ENCODE measurements at regions not wholly inside any gene's neighbourhood (a gene's known extent, or its start where the extent isn't known, plus 50 kb on each side); places are given as distances from the start of the nearest gene placed in this dataset.

DNA sequence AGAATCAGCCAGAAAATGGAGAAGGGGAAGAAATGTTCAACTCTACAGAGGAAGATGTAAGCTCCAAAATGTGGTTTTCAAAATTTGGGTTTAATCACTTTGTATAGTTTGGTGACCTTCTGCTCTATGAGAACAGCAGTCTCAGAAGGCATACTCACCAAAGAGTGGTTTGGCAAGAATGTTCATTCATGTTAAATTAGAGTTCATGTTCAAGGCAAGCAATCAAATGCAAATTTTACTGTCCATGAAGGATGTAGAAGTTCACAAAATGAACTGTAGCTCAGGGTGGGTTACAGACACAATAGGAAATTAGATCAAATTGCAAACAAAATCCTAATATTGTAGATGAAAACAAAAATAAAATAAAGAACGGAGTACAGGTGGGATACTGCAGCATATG lies 606.7 kb upstream of the PCDH20 start:
- no peak for DNase-seq (ENCODE audit: low spot score)

DNA sequence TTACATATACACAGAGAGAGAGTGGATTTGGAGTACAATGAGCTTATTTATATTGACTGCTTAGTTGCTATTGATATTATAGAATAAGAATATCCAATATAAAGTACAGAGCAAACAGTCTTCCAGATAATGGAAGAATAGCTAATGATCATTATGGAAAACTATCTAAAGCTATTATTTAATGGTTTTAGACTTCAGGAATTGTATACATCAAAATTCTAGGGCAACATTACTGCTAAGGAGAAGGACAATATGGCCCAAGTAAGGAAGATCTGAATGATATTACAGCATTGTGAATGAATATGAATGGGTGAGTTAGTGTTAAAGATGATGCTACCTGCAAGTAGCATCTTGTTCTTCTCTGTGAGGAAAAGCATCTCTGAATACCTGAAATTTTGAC lies 604.2 kb upstream of the PCDH20 start:
- no peak for DNase-seq (ENCODE audit: low spot score)

DNA sequence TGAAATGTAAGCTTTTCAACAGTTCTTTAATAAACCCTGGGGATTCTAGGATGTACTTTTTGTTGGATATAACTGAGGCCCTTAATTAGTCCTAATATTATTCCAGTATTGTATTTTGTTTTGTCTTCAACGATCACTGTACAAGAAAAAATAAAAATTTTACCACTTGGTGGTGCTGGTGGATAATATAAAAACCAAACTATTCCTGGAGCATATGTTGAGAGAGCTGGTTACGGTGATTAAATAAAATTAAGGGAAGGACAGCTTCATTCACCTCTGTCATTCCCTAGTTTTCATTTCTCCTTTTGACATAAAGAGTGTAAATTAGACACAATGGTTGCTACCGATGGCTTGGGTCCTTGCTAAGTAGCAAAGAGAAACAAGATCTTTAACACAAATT lies 598.6 kb upstream of the PCDH20 start:
- DNase-seq (ENCODE audit: low spot score) = no peak

DNA sequence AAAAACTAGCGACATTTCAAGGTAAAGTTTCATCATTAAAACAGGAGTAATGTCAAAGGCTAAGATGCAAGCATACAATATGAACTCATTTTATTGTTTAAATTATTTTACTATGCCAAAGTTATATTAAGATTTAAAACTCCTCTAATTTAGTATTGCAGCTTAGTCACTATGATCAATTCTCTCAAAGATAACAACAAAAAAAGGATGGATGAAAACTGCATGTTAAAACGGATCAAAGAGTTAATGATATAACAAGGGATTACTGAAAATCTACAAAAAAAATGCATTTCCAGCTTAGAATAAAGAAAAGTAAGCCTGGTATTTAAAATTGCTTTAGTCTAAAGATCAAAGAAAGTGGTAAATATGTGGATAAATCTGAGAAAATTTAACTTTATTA lies 587.8 kb upstream of the PCDH20 start:
- no peak for DNase-seq (ENCODE audit: low spot score)

DNA sequence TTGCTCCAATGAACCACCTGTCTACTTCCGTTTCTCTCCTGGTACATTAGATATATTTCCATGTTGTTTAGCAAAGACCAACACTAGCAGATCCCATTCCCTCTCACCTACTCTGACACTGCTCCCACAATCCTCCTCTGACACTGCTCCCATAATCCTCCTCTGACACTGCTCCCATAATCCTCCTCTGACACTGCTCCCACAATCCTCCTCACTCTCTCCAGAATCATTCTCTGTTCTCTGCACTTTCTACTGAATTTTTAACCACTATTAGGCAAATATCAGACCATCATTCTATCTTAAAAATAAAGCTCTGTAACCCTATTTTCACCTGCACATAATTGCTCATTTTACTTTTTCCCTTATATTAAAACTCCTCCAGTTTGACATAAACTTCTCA lies 578.5 kb upstream of the PCDH20 start:
- no peak for DNase-seq (ENCODE audit: low spot score)

DNA sequence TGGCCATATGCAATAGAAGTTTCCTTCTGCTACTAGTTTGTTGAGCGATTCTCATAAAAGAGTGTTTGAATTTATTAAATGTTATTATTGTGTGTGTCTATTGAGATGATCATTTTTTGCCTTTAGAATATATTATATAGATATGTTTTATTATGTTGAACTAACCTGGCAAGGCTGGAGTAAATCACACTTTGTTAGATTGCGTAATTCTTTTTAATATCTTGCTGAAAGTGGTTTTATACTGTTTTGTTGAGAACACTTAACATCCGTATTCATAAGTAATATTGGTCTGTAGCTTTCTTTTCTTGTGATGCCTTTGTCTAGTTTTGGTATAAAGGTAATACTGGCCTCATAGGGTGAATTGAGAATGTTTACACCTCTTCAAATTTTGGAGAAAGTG lies 574.3 kb upstream of the PCDH20 start:
- no peak for DNase-seq (ENCODE audit: low spot score)

DNA sequence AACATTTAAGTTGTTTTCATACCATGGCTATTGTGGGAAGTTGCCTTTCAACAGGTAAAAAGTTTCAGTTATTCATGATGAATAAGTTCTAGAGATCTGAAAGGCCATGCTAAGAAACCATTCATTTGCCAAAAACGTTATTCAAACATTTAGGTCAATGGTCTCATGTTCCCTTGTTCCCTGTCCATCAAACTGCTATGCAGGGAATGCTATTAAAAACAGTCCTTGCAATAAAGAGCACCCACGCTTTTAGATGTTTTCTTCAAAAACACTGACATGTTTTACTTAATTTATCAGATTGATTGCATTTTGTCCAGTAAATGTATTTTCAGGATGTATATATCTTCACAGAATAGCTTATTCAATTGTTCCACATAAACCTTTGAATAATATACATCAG lies 573.2 kb upstream of the PCDH20 start:
- no peak for DNase-seq (ENCODE audit: low spot score)

DNA sequence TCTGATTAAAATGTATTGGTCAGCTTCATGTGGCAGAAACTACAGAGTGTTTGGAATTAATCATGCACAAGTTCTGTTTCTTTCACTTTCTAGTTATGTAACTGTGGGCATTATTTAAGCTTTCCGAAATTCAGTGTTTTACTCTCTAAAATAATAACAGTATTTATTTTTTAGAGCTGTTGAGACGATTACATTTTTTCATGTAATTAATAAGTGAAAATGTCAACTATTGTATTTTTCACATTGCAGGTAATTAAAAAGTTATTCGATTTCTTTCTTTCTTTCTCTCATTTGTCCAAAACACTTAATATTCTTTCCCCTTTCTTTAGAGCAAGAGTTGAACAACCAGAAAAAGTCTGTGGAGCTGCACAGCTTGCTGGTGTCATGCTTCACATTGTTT lies 559.4 kb upstream of the PCDH20 start:
- DNase-seq (ENCODE audit: low spot score) = no peak

DNA sequence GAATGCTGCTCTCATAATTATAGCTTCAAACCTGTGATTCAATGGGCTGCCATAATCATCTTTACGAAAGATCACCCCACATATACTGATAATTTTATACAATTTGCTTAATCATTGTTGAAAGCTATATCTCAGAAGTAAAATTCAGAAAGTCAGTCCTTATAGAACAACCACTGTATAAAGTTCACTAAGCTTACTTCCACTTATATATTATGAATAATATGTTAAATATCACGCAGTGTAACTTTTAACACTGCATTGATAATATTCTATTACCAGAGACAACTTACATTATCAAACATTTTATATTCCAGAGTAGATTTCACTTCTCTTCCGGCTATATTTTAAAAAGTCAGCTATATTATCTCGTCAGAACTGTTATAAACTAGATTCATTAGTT lies 550.1 kb upstream of the PCDH20 start:
- no peak for DNase-seq (ENCODE audit: low spot score)

DNA sequence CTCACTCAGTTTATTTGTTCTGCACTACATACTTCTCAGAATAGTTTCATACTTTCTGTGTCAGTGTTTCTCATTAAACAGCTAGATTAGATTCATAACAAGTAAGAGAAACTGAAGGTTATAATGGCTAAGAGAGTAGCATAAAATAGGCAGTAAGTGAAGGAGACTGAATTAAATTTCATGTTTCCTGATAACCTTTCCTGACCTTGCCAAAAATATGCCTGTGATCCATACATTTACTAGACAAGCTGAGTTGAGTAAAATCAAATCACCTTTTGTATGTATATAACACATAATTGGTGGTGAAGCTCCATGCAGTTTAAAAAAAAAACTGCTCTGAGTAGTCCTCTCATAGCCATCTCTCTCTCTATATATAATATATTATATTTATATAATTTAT lies 545.3 kb upstream of the PCDH20 start:
- DNase-seq (ENCODE audit: low spot score) = no peak

DNA sequence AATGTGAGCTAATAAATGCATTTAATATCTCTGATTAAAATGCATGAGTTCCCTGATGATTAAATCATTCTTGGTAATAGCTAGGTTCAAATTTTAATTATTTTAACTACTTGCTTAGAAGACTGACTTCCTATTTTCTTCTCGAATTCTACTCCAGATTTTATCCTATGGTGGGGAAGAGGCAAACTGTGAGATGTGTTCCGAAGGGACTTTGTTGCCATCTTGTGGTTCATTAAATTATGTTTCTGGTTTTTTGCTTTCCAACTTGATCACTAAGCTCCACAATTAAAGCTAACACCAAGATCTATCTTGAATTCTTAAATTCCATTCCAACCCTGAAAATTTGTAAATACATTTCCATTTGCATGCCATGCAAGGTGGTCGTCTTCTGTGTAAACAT lies 538.4 kb upstream of the PCDH20 start:
- DNase-seq (ENCODE audit: low spot score) = no peak

DNA sequence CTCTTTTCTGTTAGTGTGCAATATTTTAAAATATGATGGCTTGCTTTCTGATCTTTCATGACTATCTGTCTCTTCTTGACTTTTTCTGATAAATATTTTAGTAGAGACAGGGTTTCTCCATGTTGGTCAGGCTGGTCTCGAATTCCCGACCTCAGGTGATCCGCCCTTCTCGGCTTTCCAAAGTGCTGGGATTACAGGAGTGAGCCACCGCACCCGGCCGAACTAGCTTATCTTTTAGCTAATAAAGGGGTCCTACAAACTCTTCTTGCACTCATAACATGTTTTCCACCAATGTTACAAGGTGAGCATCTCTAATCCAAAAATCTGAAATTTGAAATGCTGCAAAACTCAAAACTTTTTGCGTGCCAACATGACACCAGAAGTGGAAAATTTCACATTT lies 535.2 kb upstream of the PCDH20 start:
- no peak for DNase-seq (ENCODE audit: low spot score)

DNA sequence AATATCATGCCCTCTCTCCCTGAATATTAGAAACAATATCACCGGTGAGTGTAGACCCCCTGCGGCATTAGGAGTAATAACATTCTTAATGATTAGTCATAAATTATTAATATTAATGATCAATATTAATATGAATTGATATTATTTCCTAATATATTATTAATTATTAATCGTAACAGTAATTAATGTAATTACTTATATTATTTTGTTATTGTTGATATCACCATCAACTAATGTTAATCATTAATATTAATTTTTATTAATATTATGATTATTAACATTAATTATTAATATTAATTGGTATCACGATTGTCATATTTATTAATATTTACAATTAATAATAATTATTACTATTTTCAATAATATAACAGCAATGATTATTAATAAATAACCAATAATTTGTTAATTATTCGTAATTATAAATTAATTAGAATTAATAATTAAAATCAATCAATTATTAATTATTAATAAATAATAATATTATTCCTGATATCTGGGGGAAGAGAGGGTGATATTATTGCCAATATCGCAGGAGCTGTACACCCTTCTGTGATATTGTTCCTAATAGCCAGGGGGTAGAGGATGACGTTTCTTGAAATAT lies 528.8 kb upstream of the PCDH20 start:
- no peak for DNase-seq (ENCODE audit: low spot score)

DNA sequence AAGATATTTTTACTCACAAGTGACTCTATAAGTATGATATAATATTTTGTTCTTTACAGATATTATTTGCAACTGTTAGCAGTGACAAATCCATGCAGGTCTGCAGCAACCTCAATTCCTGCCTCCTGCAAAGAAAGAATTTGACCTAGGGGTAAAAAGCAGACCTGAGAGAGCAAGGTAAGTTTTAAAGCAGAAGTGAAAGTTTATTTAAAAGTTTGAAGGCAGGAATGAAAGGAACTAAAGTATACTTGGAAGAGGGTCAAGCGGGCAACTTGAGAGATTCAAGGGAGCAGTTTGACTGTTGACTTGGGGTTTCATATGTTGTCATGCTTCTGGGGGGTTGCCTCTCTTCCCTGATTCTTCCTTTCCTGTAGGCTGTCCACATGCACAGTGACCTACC lies 520.1 kb upstream of the PCDH20 start:
- DNase-seq (ENCODE audit: low spot score) = no peak

DNA sequence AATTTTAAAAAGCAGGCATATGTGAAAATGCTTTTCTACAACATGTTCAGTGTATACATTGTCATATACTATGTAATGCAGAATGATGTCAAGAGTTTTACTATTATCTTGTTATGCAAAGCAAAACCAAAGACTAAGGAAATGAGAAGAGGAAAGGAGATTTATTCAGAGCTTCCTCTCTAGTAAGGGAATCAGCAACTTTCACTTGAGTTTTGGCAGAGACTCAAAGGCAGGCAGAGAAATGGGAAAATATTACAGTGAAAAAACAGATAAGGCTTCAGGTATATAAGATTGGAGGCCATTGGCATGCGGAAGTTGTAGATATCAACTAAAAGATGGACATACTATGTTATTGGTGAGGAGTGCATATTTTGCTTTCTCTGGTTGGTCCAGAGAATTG lies 512.0 kb upstream of the PCDH20 start:
- no peak for DNase-seq (ENCODE audit: low spot score)

DNA sequence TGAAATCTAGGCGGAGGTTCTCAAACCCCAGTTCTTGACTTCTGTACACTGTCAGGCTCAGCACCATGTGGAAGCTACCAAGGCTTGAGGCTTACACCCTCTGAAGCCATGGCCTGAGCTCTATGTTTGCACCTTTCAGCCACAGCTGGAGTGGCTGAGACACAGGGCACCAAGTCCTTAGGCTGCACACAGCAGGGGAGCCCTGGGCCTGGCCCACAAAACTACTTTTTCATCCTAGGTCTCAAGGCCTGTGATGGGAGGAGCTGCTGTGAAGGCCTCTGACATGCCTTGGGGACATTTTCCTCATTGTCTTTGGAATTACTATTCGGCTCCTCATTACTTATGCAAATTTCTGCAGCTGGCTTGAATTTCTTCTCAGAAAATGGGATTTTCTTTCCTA lies 503.2 kb upstream of the PCDH20 start:
- no peak for DNase-seq (ENCODE audit: low spot score)

DNA sequence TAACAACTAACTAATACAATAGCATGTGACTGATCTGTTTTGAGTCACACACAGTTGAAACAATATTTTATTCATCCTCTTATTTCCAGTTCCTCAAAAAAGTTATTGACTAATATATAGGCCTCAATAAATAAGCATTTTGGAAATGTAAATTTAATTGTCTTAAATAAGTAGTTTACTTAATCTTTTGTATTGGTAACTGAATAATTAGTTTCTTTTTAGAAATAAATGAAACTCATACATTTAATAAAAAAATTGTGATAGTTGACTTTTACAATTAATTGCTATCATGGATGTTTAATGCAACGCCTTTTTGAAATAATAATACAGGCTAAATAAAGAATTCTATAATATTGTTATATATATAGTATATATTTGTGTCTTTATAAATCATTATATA lies 500.8 kb upstream of the PCDH20 start:
- no peak for DNase-seq (ENCODE audit: low spot score)

DNA sequence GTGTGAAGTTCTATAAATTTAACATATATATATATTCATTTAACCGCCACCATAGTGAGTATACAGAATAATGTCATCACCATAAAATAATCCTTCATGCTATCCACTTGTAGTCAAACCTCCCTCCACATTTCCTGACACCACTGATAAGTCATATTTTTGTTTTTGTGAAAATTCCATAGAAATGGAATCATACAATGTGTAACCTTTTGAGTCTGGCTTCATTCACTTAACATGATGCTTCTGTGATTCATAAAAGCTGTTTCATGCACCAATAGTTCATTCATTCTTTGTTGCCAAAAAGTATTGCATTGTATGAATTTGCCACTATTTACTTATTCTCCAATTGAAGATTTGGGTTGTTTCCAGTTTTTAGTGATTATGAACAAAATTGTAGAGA lies 497.5 kb upstream of the PCDH20 start:
- DNase-seq (ENCODE audit: low spot score) = no peak

DNA sequence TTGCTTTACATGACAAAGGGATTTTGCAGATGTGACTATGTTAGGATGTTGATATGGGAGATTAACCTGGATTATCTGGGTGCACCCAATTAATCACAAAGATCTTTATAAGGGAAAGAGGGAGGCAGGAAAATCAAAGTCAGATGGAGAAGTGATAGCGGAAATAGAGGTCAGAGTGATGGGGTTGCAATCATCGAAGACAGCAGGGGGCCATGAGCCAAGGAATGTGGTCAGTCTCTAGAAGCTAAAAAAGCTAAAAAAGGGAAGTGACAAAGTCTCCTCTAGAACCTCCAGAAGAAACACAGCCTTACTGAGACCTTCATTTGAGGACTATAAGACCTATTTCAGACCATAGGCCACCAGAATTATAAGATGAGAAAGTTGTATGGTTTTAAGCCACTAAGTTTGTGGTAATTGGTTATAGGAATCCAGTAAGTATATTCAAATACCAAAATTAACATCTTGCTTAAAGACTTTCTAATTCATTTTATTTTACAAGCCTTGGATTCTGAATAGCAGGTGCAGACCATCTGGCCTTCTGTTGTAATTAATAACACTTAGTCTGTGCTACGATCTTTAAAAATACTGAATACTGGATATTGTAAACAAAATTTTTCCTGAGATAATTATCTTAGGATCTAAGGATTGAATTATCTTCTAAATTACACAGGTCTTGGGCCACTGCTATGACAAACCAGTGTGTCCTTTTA lies 493.4 kb upstream of the PCDH20 start:
- no peak for DNase-seq (ENCODE audit: low spot score)

DNA sequence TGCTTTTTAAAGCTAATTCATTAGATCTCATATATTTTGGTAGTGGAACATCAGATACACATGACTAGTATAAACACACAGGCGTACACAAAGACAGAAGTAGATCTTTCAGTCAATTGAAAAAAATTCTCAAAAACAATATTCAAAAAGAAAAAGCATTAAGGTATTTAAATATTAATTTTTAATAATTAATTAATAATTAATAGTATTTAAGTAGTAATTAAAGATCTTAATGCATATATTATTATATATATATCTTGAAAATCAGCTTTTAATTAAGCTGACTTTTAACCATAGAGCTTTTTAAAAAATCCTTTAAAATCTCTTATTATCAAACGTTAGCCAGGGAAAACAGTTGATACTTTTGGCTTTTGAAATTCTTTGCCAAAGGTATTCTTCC lies 489.4 kb upstream of the PCDH20 start:
- DNase-seq (ENCODE audit: low spot score) = no peak

DNA sequence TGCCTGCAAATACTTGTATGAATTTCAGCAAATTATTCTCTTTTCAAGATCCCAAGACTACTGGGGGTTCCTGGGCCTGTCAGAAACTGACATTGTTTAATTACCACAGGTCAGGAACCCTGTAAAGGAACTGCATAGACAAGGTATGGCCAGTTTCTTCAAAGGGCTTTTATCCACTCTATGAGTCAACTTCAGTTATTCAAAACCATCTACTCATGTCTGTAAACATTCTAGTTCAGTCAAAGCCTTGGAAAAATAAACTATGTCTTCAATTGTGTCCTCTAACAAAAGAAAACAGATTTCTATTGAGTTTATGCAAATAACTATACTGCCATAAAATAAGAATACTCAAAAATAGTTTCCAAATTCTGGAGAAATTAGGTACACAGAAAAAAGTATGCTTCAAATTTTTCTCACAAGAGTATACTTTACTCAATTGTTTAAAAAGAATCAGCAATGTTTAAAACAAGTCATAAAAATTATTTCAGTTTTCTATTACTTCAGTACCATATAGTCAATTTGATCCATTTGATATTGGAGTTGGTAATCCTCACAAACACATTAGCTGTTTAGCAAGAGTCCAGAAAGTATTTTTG lies 486.4 kb upstream of the PCDH20 start:
- no peak for DNase-seq (ENCODE audit: low spot score)

DNA sequence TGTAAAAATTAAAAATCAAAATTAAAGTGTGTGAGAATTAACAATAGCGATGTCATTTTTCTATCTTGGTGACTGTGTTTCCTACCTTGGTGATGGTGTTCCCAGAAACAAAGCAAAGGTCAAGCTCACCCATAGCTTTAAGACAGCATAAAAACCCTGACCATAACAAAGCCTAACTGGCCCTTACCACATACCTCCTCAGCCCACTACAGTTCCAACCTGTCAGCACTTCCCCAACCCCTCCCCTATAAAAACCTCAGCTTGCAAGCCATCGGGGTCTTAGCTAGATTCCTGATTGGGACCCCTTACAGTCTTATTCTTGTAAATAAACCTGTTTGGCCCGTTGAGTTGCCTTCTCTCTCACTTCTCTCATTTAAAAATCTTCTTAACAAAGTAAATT lies 484.4 kb upstream of the PCDH20 start:
- DNase-seq (ENCODE audit: low spot score) = no peak

DNA sequence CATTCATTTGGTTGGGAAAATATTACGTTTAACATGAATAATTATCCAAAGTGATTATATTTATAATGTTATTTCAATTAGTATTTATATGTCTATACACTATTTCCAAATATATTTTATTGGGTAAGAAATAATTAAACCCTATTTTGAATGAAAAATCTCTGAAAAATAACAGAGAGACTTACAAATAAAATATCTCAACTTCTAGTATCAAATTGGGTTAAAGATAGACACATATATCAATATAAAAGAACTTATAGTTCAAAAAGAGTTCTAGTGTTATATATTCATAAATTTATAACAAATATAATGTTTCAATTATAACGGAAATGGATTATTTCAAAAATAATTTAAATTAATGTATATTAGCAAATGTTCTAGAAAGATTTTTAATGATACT lies 482.6 kb upstream of the PCDH20 start:
- DNase-seq (ENCODE audit: low spot score) = no peak

DNA sequence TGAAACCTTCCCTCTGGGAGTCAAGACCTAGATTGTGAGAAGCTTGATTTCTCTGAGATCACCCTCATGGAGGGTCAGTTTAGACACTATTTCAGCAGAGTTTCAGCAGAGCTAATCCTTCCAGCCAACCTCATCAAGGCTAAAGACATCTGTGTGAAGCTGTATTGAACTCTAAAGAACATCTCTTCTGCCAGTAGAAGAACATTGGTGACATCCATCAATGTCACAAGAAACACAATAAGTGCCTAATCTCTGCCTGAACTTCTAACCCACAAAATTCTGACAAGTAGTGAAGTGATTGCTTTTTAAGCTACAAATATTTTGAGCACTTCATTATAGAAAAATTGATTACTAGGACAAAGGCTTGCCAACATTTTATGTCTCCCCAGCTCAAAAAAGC lies 475.8 kb upstream of the PCDH20 start:
- no peak for DNase-seq (ENCODE audit: low spot score)

Data from activated CD4-positive, alpha-beta T cell treated with anti-CD3 and anti-CD28 coated beads, Interleukin-2, Interleukin-4, amounts not matched to agents 100 ng/mL and 50 ng/mL, durations not matched to agents 16 hours and 8 hours (primary cell).